ENCODE measurements at regions not wholly inside any gene's neighbourhood (a gene's known extent, or its start where the extent isn't known, plus 50 kb on each side); places are given as distances from the start of the nearest gene placed in this dataset.

DNA sequence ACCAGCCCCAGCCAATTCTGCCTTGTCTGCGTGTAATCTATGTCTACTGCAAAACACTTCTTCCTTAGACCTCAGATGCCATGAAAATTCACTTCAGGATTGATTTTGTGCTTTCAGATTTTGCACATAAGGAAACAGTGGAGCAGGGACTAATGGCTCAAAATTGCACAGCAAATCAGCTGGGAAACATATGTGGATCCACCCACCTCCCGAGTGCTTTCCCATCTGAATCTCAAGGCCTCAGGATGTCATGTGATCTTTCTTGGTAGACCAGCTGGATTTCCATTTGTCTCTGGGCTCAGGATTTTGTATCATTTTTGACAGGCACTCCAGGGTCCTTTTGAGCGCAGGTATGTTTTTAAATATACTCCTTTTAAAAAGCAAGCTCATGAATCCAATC lies 158.6 kb downstream of the MIS18A start:
- Histone ChIP-seq H3K36me3 (no peaks in the 10 kb centered on the region), H3K9me3 (peaks cover 0 to 13% (median 11%) of the 10 kb centered on the region in 3 donors), H3K27ac (no peak overlapping the region), H3K27me3 (peaks cover 0 to 10% (median 0%) of the 10 kb centered on the region in 4 donors), H3K4me3 (no peak overlapping the region), H3K4me1 (no peaks in the 10 kb centered on the region)
- no peak for TF ChIP-seq CTCF (IDR thresholded peaks at IDR 0.05)
- no peak for TF ChIP-seq POLR2A (IDR thresholded peaks at IDR 0.05)
- no peak for DNase-seq
- 86 to 88% methylated on average over 3 of the region's 3 CpGs for WGBS, 2 donors
- intact Hi-C loops (cut with DNase I): no loop called here

- Histone ChIP-seq H3K4me3 (no peak overlapping the region), H3K4me1 (no peaks in the 10 kb centered on the region), H3K36me3 (no peaks in the 10 kb centered on the region), H3K9me3 (peaks cover 0 to 13% (median 11%) of the 10 kb centered on the region in 3 donors), H3K27ac (no peak overlapping the region), H3K27me3 (peaks cover 0 to 10% (median 0%) of the 10 kb centered on the region in 4 donors)
- TF ChIP-seq CTCF (IDR thresholded peaks at IDR 0.05): no peak
- TF ChIP-seq POLR2A (IDR thresholded peaks at IDR 0.05): no peak
- 85 to 100% methylated on average over 1 of the region's 1 CpG for WGBS, 2 donors
- intact Hi-C loops (cut with DNase I): no loop called here
- no peak for DNase-seq
Measured at GRCh38 chr21:32119811-32120210, 159.0 kb downstream of the MIS18A start.

- Histone ChIP-seq H3K36me3 (no peaks in the 10 kb centered on the region), H3K27me3 (peaks cover 0 to 10% (median 0%) of the 10 kb centered on the region in 4 donors), H3K27ac (no peak overlapping the region), H3K4me1 (no peaks in the 10 kb centered on the region), H3K9me3 (peaks cover 0 to 13% (median 11%) of the 10 kb centered on the region in 3 donors), H3K4me3 (no peak overlapping the region)
- 66 to 68% methylated on average over 4 of the region's 4 CpGs for WGBS, 2 donors
- DNase-seq: no peak
- TF ChIP-seq POLR2A (IDR thresholded peaks at IDR 0.05) (no peak), CTCF (IDR thresholded peaks at IDR 0.05) (no peak)
- intact Hi-C loops (cut with DNase I): no loop called here
Measured at GRCh38 chr21:32119389-32119788, 159.5 kb downstream of the MIS18A start.

GRCh38 chr21:32114419-32115035 lies 164.3 kb downstream of the MIS18A start:
- Histone ChIP-seq H3K27me3 (no peaks in the 10 kb centered on the region), H3K4me3 (no peak overlapping the region), H3K4me1 (no peaks in the 10 kb centered on the region), H3K27ac (no peak overlapping the region), H3K9me3 (no peaks in the 10 kb centered on the region), H3K36me3 (no peaks in the 10 kb centered on the region)
- 81 to 83% methylated on average over 9 to 11 of the region's 11 CpGs for WGBS, 2 donors
- DNase-seq: no peak
- TF ChIP-seq CTCF (IDR thresholded peaks at IDR 0.05) (no peak), POLR2A (IDR thresholded peaks at IDR 0.05) (no peak)
- intact Hi-C loops (cut with DNase I): no loop called here

DNA sequence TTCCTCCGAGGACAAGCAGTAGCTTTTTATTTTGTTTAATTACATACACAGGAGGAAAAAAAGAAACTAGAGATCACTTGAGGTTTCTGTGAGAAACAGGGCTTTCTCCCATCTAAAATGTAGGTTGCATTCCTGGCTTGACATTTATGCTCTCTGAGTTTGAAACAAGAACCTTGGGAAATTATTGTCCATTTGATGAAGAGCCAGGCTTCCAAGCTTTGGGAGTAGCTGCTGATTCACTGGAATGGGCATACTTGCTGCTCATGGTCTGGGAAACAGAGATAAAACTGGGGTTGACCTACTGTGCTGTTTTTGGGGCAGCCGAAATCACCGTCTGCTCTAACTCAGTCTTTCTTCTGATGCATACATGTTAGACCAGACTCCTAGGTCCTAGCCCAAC lies 165.4 kb downstream of the MIS18A start:
- no peaks in the 10 kb centered on the region for H3K4me1 ChIP-seq
- H3K9me3 ChIP-seq: no peaks in the 10 kb centered on the region
- 74 to 82% methylated on average over 1 to 2 of the region's 3 CpGs for WGBS, 2 donors
- H3K27ac ChIP-seq: no peak overlapping the region
- no peaks in the 10 kb centered on the region for H3K36me3 ChIP-seq
- no peak for TF ChIP-seq CTCF (IDR thresholded peaks at IDR 0.05)
- no peak for TF ChIP-seq POLR2A (IDR thresholded peaks at IDR 0.05)
- H3K4me3 ChIP-seq: no peak overlapping the region
- DNase-seq: no peak
- intact Hi-C loops (cut with DNase I): no loop called here
- no peaks in the 10 kb centered on the region for H3K27me3 ChIP-seq
